AG04450 (cell line): ENCODE measurements at regions not wholly inside any gene's neighbourhood (a gene's known extent, or its start where the extent isn't known, plus 50 kb on each side); places are given as distances from the start of the nearest gene placed in this dataset.

Experiments used
- CTCF ChIA-PET: fragments of 300-600, 350-600 bp; formaldehyde crosslinking; extraction: SDS; loops from one replicate; lab custom pipeline; 2022; ENCODE audit warnings: antibody characterized with exemption, inconsistent platforms; lab: Charles Lee
- POLR2A ChIA-PET: fragments of 350-600 bp; formaldehyde crosslinking; extraction: SDS; loops from one replicate; lab custom pipeline; 2021; ENCODE audit warnings: antibody characterized with exemption, inconsistent platforms; lab: Yijun Ruan, JAX
- DNase-seq: peaks from one replicate; pipeline ENCODE4 v3.0.0-alpha.2; 2011; ENCODE audit warnings: low read depth, low spot score
- H3K27ac ChIP-seq: one replicate; pipeline ENCODE4 v1.5.1; 2012; ENCODE audit warnings: low read depth, low read length, control low read depth
- H3K27me3 ChIP-seq: one replicate; pipeline ENCODE4 v1.6.0; 2012; ENCODE audit warnings: low read length; ENCODE audit not compliant: control insufficient read depth, insufficient read depth
- H3K4me3 ChIP-seq: 2 replicates; pipeline ENCODE4 v1.5.1; 2011; ENCODE audit warnings: mild to moderate bottlenecking, low read depth, low read length, control low read depth
- H3K9me3 ChIP-seq: 2 replicates; pipeline ENCODE4 v1.5.1; 2012; ENCODE audit warnings: low read length; ENCODE audit not compliant: control insufficient read depth, insufficient read depth
- CTCF ChIP-seq: IDR thresholded peaks from 2 replicates; pipeline ENCODE4 v1.5.1; 2011; ENCODE audit warnings: low read depth, low read length, control low read depth, inconsistent platforms

GRCh38 chr2:555164-555922 lies 121.9 kb downstream of the TMEM18 start:
- Histone ChIP-seq H3K27me3 (no peaks in the 10 kb centered on the region), H3K9me3 (peaks cover 79% of the 10 kb centered on the region), H3K27ac (no peak overlapping the region), H3K4me3 (no peak overlapping the region)
- ChIA-PET CTCF (no interaction called here), POLR2A (no interaction called here)
- no peak for DNase-seq
- no peak for TF ChIP-seq CTCF

GRCh38 chr2:554444-554843 lies 122.8 kb downstream of the TMEM18 start:
- TF ChIP-seq CTCF = no peak
- Histone ChIP-seq H3K9me3 (peaks cover 79% of the 10 kb centered on the region), H3K27ac (no peak overlapping the region), H3K27me3 (no peaks in the 10 kb centered on the region), H3K4me3 (no peak overlapping the region)
- CTCF ChIA-PET = no interaction called here
- DNase-seq = no peak
- POLR2A ChIA-PET = no interaction called here

- POLR2A ChIA-PET = no interaction called here
- CTCF ChIA-PET = no interaction called here
Measured at GRCh38 chr2:552906-553305, 124.3 kb downstream of the TMEM18 start.

GRCh38 chr2:551621-552020 lies 125.6 kb downstream of the TMEM18 start:
- Histone ChIP-seq H3K4me3 (no peak overlapping the region), H3K9me3 (peaks cover 71% of the 10 kb centered on the region), H3K27ac (no peak overlapping the region), H3K27me3 (no peaks in the 10 kb centered on the region)
- CTCF ChIA-PET = no interaction called here
- POLR2A ChIA-PET = no interaction called here
- no peak for DNase-seq
- TF ChIP-seq CTCF = no peak

More at GRCh38 chr2:552906-553305, 124.3 kb downstream of the TMEM18 start:
- Histone ChIP-seq H3K4me3 (no peak overlapping the region), H3K27me3 (no peaks in the 10 kb centered on the region), H3K9me3 (peaks cover 75% of the 10 kb centered on the region), H3K27ac (no peak overlapping the region)
- TF ChIP-seq CTCF = no peak
- no peak for DNase-seq

DNA sequence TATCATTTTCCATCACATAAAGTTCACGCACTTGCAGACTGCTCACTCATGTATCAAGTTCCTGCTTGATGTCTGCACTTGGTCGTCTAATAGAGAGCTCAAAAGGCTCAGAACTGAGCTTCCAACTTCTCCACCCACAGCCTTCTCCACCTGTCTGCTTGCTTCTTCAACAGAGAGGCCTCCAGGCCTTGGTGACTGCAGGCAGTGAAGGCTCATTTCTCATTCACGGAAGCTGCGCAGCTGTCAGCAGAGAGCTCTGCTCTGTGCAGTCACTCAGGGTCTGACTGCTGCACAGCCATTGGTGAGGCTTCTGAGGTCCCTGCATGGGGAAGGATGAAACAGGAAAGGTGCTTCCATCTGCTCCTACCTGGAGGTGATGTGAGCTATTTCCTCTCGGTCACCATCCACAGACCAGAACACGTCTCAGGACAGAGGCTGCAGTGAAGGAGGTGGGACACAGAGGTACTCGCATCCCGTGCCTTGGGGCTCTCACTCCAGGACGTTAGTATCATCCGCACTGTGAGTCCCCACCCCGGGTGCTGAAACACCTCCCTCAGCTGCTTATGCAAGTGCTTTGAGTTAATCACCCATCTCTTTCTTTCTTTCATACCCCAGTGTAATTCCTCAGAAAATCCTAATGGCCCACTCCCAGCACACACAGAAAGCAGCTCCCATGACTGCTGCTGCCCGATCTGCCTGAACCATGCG lies 126.2 kb downstream of the TMEM18 start:
- ChIA-PET CTCF (no interaction called here), POLR2A (no interaction called here)
- no peak for TF ChIP-seq CTCF
- no peaks in the 10 kb centered on the region for H3K27me3 ChIP-seq
- no peak for DNase-seq
- H3K4me3 ChIP-seq = no peak overlapping the region
- peaks cover 71% of the 10 kb centered on the region for H3K9me3 ChIP-seq
- H3K27ac ChIP-seq = no peak overlapping the region
